ENCODE measurements at regions not wholly inside any gene's neighbourhood (a gene's known extent, or its start where the extent isn't known, plus 50 kb on each side); places are given as distances from the start of the nearest gene placed in this dataset.

DNA sequence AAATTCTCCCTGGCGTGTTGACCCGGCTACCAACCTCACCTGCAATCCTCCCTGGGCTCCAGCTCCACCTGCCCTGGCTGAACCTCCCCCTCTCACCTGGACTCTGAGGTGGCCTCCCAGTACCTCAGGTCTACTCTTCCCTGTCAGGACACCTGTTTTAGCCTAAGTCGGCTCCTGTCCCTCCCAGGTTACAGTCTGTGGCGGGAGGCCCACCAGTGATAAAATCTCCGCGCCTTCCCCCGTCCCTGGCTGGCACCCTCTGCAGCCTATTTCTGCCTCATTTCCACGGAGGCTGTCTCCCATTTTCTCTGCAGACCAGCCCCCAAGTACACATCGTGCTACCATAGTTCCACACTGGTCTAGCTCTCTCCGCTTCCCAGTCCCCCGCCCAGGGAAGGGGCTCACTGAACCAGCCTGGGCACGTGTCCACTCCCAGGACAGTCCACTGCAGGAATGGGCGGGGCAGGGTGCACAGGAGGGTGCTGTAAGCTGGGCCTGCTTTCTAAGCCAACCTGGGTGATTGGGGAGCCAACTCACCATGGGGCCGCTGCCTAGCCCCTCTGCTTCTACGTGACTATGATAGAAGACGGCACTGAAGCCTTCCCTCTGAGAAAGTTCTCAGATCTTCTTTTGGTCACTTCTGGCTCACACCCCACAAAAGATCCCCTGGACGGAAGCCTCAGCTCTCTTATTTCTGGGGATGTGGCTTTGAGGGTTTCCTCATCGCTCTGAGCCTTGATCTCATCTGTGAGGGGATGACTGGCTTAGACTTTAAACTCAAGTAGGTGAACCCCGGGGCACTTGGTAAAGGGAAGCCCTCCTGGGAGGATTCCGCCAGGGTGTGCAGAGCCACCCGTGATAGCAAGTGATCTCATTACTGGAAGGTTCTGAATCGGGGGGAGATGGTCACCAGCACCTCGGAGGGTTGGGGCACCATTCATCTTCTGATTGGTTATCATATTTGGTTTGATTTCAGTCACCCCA is 96.6 kb downstream of the NSMCE3 start:
- no peaks in the 10 kb centered on the region for H3K36me3 ChIP-seq (ENCODE audit: control insufficient read depth in 2 of 2, extremely low read depth in 1 of 2, insufficient read depth in 1 of 2, low read length in 1 of 2)
- Mint-ChIP-seq H3K4me3 (no peak overlapping the region), H3K27ac (no peak overlapping the region), H3K9me3 (no peaks in the 10 kb centered on the region), H3K27me3 (peaks cover 22 to 31% of the 10 kb centered on the region in 2 donors), H3K4me1 (no peaks in the 10 kb centered on the region), H3K36me3 (no peaks in the 10 kb centered on the region)
- no peak overlapping the region for H3K27ac ChIP-seq (ENCODE audit: low read length)
- no peaks in the 10 kb centered on the region for H3K9me3 ChIP-seq
- H3K4me3 ChIP-seq (ENCODE audit: control insufficient read depth in 1 of 2, extremely low read depth in 1 of 2, low read length in 1 of 2) = no peak overlapping the region
- WGBS (ENCODE audit: insufficient coverage) = 87% methylated on average over 11 of the region's 23 CpGs
- no peaks in the 10 kb centered on the region for H3K4me1 ChIP-seq (ENCODE audit: control insufficient read depth in 1 of 2, extremely low read depth in 1 of 2, insufficient read depth in 2 of 2, low read length in 2 of 2)
- CTCF ChIA-PET = no interaction called here
- ATAC-seq (replicated peaks in 1 of 4) (no peak), DNase-seq (no peak)
- POLR2A ChIA-PET = no interaction called here
- H3K27me3 ChIP-seq (replicated peaks in 1 of 2; ENCODE audit: control insufficient read depth in 2 of 2, extremely low read depth in 1 of 2, insufficient read depth in 2 of 2, low read length in 1 of 2) = peaks cover 0 to 20% of the 10 kb centered on the region in 2 experiments

GRCh38 chr15:29170521-29170920 is 99.1 kb downstream of the NSMCE3 start:
- DNase-seq = no peak
- no peaks in the 10 kb centered on the region for H3K36me3 Mint-ChIP-seq
- no CpG with 5 or more reads among the region's 3 CpGs for WGBS (ENCODE audit: insufficient coverage)

More at GRCh38 chr15:29170521-29170920, 99.1 kb downstream of the NSMCE3 start:
- Histone ChIP-seq H3K27me3 (replicated peaks in 1 of 2; ENCODE audit: control insufficient read depth in 2 of 2, extremely low read depth in 1 of 2, insufficient read depth in 2 of 2, low read length in 1 of 2) (peaks cover 0 to 7% of the 10 kb centered on the region in 2 experiments), H3K27ac (ENCODE audit: low read length) (no peak overlapping the region), H3K4me1 (ENCODE audit: control insufficient read depth in 1 of 2, extremely low read depth in 1 of 2, insufficient read depth in 2 of 2, low read length in 2 of 2) (no peaks in the 10 kb centered on the region), H3K4me3 (ENCODE audit: control insufficient read depth in 1 of 2, extremely low read depth in 1 of 2, low read length in 1 of 2) (no peak overlapping the region), H3K36me3 (ENCODE audit: control insufficient read depth in 2 of 2, extremely low read depth in 1 of 2, insufficient read depth in 1 of 2, low read length in 1 of 2) (no peaks in the 10 kb centered on the region), H3K9me3 (no peaks in the 10 kb centered on the region)
- no peak overlapping the region for H3K4me3 Mint-ChIP-seq
- H3K9me3 Mint-ChIP-seq = no peaks in the 10 kb centered on the region
- ChIA-PET POLR2A (no interaction called here), CTCF (no interaction called here)
- H3K27ac Mint-ChIP-seq = no peak overlapping the region
- ATAC-seq (replicated peaks in 1 of 4) = no peak
- H3K4me1 Mint-ChIP-seq = no peaks in the 10 kb centered on the region
- H3K27me3 Mint-ChIP-seq = peaks cover 21 to 24% of the 10 kb centered on the region in 2 donors
